Stomach (tissue), 4 donors: ENCODE measurements at regions not wholly inside any gene's neighbourhood (a gene's known extent, or its start where the extent isn't known, plus 50 kb on each side); places are given as distances from the start of the nearest gene placed in this dataset.

Source experiments
- POLR2A ChIP-seq, 4 donors: fragments of 450-650 bp; IDR thresholded peaks; one replicate each; pipeline ENCODE4 v1.6.1; 2016; ENCODE audit warnings: antibody characterized with exemption in 4 of 4, control low read depth in 2 of 4, mild to moderate bottlenecking in 1 of 4, moderate library complexity in 1 of 4
- POLR2AphosphoS5 ChIP-seq, 3 donors: sonication (generic); formaldehyde crosslinking; IDR thresholded peaks; one replicate each; pipeline ENCODE4 v1.6.1; 2016; ENCODE audit warnings: antibody characterized with exemption in 3 of 3
- TF ChIP-seq, protein P1 (sequence below), 7 experiments: fragments of 450-650 bp in 4 of 7; fragments of 200-600 bp in 3 of 7; sonication (generic) in 3 of 7; IDR thresholded peaks; one replicate each; pipeline ENCODE4 v1.5.1; 2016 to 2019; ENCODE audit warnings: antibody characterized with exemption in 7 of 7, control low read depth in 2 of 7, mild to moderate bottlenecking in 1 of 7

DNA sequence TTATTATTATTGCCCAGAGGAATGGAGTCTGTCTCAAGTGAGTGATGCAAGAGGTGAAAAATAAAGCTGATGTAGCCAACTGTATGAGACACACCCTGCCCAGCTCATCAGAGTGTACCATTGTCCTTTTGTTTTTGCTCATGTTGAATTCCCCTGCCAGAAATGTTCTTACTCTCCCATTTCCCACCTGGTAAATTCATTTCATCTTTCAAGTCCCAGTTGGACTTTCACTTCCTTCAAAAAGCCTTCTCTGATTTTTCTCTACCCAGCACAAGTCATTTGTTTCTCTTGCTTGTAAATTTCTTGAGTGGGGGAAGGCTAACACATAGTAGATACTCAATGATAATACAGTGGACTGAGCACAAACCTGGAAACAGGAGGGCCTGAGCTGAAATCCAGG lies 394.5 kb upstream of the ZNF462 start:
- TF ChIP-seq, protein P1, sequence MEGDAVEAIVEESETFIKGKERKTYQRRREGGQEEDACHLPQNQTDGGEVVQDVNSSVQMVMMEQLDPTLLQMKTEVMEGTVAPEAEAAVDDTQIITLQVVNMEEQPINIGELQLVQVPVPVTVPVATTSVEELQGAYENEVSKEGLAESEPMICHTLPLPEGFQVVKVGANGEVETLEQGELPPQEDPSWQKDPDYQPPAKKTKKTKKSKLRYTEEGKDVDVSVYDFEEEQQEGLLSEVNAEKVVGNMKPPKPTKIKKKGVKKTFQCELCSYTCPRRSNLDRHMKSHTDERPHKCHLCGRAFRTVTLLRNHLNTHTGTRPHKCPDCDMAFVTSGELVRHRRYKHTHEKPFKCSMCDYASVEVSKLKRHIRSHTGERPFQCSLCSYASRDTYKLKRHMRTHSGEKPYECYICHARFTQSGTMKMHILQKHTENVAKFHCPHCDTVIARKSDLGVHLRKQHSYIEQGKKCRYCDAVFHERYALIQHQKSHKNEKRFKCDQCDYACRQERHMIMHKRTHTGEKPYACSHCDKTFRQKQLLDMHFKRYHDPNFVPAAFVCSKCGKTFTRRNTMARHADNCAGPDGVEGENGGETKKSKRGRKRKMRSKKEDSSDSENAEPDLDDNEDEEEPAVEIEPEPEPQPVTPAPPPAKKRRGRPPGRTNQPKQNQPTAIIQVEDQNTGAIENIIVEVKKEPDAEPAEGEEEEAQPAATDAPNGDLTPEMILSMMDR (IDR thresholded peaks at IDR 0.05), result no peak
- no peak for TF ChIP-seq POLR2AphosphoS5 (IDR thresholded peaks at IDR 0.05)
- TF ChIP-seq POLR2A (IDR thresholded peaks at IDR 0.05), result no peak
